Liver (tissue), 3 donors: ENCODE measurements at regions not wholly inside any gene's neighbourhood (a gene's known extent, or its start where the extent isn't known, plus 50 kb on each side); places are given as distances from the start of the nearest gene placed in this dataset.

Source experiments
- FOXA1 ChIP-seq: IDR thresholded peaks from 2 replicates; pipeline ENCODE4 v1.6.1; 2016; ENCODE audit warnings: antibody characterized with exemption
- HNF4A ChIP-seq, 2 donors: conservative IDR thresholded peaks; 2 replicates each; pipeline ENCODE4 v1.6.1; 2016; ENCODE audit warnings: antibody characterized with exemption in 2 of 2, mild to moderate bottlenecking in 2 of 2
- RAD21 ChIP-seq, 2 donors: IDR thresholded peaks; 2 replicates each; pipeline ENCODE4 v1.6.1; 2016; ENCODE audit warnings: antibody characterized with exemption in 2 of 2, mild to moderate bottlenecking in 2 of 2
- TF ChIP-seq, protein P1 (sequence below): fragments of 150-350 bp; IDR thresholded peaks from 2 replicates; pipeline ENCODE4 v1.5.1; 2017; ENCODE audit warnings: improper control_type of control experiment, low read depth, low read length; ENCODE audit not compliant: missing input control
- donor health status: healthy.
- donor health status: healthy.

DNA sequence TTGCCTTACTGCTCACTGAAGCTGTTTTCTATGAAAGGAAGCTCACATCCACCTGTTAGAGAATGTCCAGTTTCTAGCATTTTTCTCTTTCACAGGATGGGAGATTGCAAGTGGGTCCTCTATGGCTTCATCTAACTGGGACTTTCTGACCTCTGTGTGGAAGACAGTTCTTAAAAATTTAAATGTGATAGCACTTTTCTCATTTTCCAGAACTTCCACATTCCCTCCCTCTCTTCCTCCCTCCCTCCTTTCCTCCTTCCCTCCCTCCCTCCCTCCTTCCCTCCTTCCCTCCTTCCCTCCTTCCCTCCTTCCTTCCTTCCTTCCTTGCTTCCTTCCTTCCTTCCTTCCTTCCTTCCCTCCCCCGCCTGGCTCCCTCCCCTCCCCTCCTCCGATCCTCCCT lies 291.1 kb downstream of the DOK5 start:
- TF ChIP-seq, protein P1, sequence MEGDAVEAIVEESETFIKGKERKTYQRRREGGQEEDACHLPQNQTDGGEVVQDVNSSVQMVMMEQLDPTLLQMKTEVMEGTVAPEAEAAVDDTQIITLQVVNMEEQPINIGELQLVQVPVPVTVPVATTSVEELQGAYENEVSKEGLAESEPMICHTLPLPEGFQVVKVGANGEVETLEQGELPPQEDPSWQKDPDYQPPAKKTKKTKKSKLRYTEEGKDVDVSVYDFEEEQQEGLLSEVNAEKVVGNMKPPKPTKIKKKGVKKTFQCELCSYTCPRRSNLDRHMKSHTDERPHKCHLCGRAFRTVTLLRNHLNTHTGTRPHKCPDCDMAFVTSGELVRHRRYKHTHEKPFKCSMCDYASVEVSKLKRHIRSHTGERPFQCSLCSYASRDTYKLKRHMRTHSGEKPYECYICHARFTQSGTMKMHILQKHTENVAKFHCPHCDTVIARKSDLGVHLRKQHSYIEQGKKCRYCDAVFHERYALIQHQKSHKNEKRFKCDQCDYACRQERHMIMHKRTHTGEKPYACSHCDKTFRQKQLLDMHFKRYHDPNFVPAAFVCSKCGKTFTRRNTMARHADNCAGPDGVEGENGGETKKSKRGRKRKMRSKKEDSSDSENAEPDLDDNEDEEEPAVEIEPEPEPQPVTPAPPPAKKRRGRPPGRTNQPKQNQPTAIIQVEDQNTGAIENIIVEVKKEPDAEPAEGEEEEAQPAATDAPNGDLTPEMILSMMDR, result no peak
- TF ChIP-seq RAD21 (IDR thresholded peaks at IDR 0.05) (no peak), HNF4A (conservative IDR thresholded peaks at IDR 0.05) (no peak), FOXA1 (no peak)
